Loucy (cell line): ENCODE measurements at regions not wholly inside any gene's neighbourhood (a gene's known extent, or its start where the extent isn't known, plus 50 kb on each side); places are given as distances from the start of the nearest gene placed in this dataset.
A peak's percentile ranks its signal among the peaks of the same experiment; 100 is the strongest.

ENCODE experiments used
- H2AFZ ChIP-seq: fragments of 200-600 bp; sonication (generic); 2 replicates; pipeline ENCODE4 v1.6.0; 2016; ENCODE audit warnings: antibody characterized with exemption, mild to moderate bottlenecking, low read length, moderate library complexity
- H3F3A ChIP-seq: fragments of 200-600 bp; 2 replicates; pipeline ENCODE4 v1.6.0; 2016; ENCODE audit warnings: antibody characterized with exemption, low read depth, mild to moderate bottlenecking
- H3K27me3 ChIP-seq: fragments of 200-600 bp; sonication (generic); 2 replicates; pipeline ENCODE4 v1.6.1; 2014; ENCODE audit warnings: low read length, mild to moderate bottlenecking; ENCODE audit not compliant: insufficient read depth, poor library complexity, severe bottlenecking
- H3K36me3 ChIP-seq: fragments of 200-600 bp; sonication (generic); 2 replicates; pipeline ENCODE4 v1.6.1; 2016; ENCODE audit warnings: low read length; ENCODE audit not compliant: insufficient read depth
- H3K4me1 ChIP-seq: fragments of 200-600 bp; sonication (generic); 2 replicates; pipeline ENCODE4 v1.5.1; 2014; ENCODE audit warnings: low read length, mild to moderate bottlenecking; ENCODE audit not compliant: insufficient read depth, poor library complexity, severe bottlenecking
- H3K4me2 ChIP-seq: fragments of 200-600 bp; sonication (generic); 2 replicates; pipeline ENCODE4 v1.6.0; 2014; ENCODE audit warnings: antibody characterized with exemption, low read length, low read depth, mild to moderate bottlenecking; ENCODE audit not compliant: poor library complexity, severe bottlenecking
- H3K4me3 ChIP-seq: fragments of 200-600 bp; sonication (generic); 2 replicates; pipeline ENCODE4 v1.5.1; 2014; ENCODE audit warnings: low read length, mild to moderate bottlenecking, mixed read lengths; ENCODE audit not compliant: poor library complexity, severe bottlenecking
- H3K79me2 ChIP-seq: fragments of 200-600 bp; sonication (generic); 2 replicates; pipeline ENCODE4 v1.6.1; 2014; ENCODE audit warnings: low read length; ENCODE audit not compliant: insufficient read depth
- H3K9ac ChIP-seq: fragments of 200-600 bp; sonication (generic); 2 replicates; pipeline ENCODE4 v1.6.0; 2014; ENCODE audit warnings: mild to moderate bottlenecking, low read depth, low read length, moderate library complexity; ENCODE audit not compliant: poor library complexity, severe bottlenecking
- H3K9me2 ChIP-seq: fragments of 200-600 bp; sonication (generic); replicated peaks from 2 replicates; pipeline ENCODE4 v1.6.1; 2016; ENCODE audit warnings: low read depth, low read length, mixed read lengths
- H3K9me3 ChIP-seq: fragments of 200-600 bp; sonication (generic); 2 replicates; pipeline ENCODE4 v1.6.1; 2014; ENCODE audit warnings: mild to moderate bottlenecking, antibody characterized with exemption, low read length, low read depth; ENCODE audit not compliant: insufficient read depth
- H4K20me1 ChIP-seq: fragments of 200-600 bp; sonication (generic); 2 replicates; pipeline ENCODE4 v1.6.0; 2014; ENCODE audit warnings: antibody characterized with exemption, low read length, mild to moderate bottlenecking; ENCODE audit not compliant: insufficient read depth, poor library complexity, severe bottlenecking
- CTCF ChIP-seq: fragments of 200-600 bp; sonication (generic); conservative IDR thresholded peaks from 2 replicates; pipeline ENCODE4 v1.5.1; 2014; ENCODE audit warnings: mild to moderate bottlenecking, antibody characterized with exemption, low read length
- EZH2phosphoT487 ChIP-seq: fragments of 200-600 bp; IDR thresholded peaks from 2 replicates; pipeline ENCODE4 v1.6.1; 2018; ENCODE audit warnings: antibody characterized with exemption, mild to moderate bottlenecking, moderate library complexity, borderline replicate concordance

DNA sequence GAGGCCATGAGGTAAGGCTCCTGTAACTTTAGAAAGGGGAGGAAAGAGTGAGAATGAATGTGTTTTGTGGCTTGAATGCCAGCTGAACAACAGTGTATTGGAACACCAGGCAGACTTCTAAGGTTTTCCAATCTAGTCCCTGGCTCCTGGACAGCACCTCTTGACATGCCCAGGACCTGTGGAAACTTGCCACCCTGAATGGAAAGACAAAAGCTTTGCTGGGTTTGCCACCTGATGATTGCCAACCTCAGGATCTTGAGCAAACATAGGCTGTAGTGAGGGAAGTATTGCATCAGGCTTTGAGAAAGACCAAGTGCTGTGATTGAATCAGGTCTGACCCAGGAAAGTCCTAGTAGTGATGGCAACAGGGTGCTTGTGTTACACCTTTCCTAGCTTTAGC, 1393.1 kb upstream of the DIAPH2 start:
- Histone ChIP-seq H3K9me2 (no peaks in the 10 kb centered on the region), H4K20me1 (no peaks in the 10 kb centered on the region), H3K9ac (no peak overlapping the region), H2AFZ (no peak overlapping the region), H3K27me3 (no peaks in the 10 kb centered on the region), H3K9me3 (no peaks in the 10 kb centered on the region), H3K79me2 (no peaks in the 10 kb centered on the region), H3K4me1 (no peaks in the 10 kb centered on the region), H3F3A (no peaks in the 10 kb centered on the region), H3K4me2 (no peak overlapping the region), H3K36me3 (no peaks in the 10 kb centered on the region), H3K4me3 (no peak overlapping the region)
- no peak for TF ChIP-seq CTCF
- TF ChIP-seq EZH2phosphoT487, result no peak

- TF ChIP-seq EZH2phosphoT487 (no peak), CTCF (peak; percentile 50)
- Histone ChIP-seq H3K79me2 (no peaks in the 10 kb centered on the region), H3K4me2 (no peak overlapping the region), H3F3A (no peaks in the 10 kb centered on the region), H2AFZ (no peak overlapping the region), H3K9me2 (no peaks in the 10 kb centered on the region), H3K9ac (no peak overlapping the region), H3K4me3 (no peak overlapping the region), H3K27me3 (no peaks in the 10 kb centered on the region), H3K4me1 (no peaks in the 10 kb centered on the region), H3K36me3 (no peaks in the 10 kb centered on the region), H3K9me3 (no peaks in the 10 kb centered on the region), H4K20me1 (no peaks in the 10 kb centered on the region)
Observed at GRCh38 chrX:95318882-95319281, 1365.8 kb upstream of the DIAPH2 start.

DNA sequence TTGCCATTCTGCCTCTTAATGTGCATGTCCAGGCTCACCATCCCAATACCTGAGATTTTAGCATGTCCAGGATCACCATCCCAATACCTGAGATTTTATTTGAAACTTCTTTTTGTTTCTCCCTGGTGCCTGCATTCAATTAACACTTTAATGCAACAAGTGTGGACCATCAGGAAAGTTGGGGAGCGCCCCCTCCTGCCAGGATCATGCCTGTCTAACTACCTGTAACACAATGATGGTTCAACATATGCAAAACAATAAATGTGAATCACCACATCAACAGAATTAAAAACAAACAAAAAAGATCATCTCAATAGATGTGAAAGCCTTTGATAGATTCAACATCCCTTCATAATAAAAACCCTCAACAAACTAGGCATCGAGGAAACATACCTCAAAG, 1359.5 kb upstream of the DIAPH2 start:
- H3K27me3 ChIP-seq, result no peaks in the 10 kb centered on the region
- H2AFZ ChIP-seq, result no peak overlapping the region
- no peaks in the 10 kb centered on the region for H3K4me1 ChIP-seq
- no peak for TF ChIP-seq EZH2phosphoT487
- peak; percentile 14; the same call in 1 of the 2 replicates for TF ChIP-seq CTCF
- no peaks in the 10 kb centered on the region for H3K36me3 ChIP-seq
- no peak overlapping the region for H3K4me3 ChIP-seq
- H3F3A ChIP-seq, result no peaks in the 10 kb centered on the region
- no peaks in the 10 kb centered on the region for H3K9me3 ChIP-seq
- H3K79me2 ChIP-seq, result no peaks in the 10 kb centered on the region
- H3K4me2 ChIP-seq, result no peak overlapping the region
- no peak overlapping the region for H3K9ac ChIP-seq
- no peaks in the 10 kb centered on the region for H3K9me2 ChIP-seq
- no peaks in the 10 kb centered on the region for H4K20me1 ChIP-seq
